Trophoblast cell (in vitro differentiated cells and primary cell): ENCODE measurements at regions not wholly inside any gene's neighbourhood (a gene's known extent, or its start where the extent isn't known, plus 50 kb on each side); places are given as distances from the start of the nearest gene placed in this dataset.

Experiments used
- DNase-seq, 2 donors: peaks; one replicate each; pipeline ENCODE4 v3.0.0-alpha.2; 2016
- H2AFZ ChIP-seq: 2 replicates; pipeline ENCODE4 v1.6.1; 2013; ENCODE audit warnings: low read length, moderate library complexity, mild to moderate bottlenecking; ENCODE audit not compliant: insufficient read depth, poor library complexity
- H2AK5ac ChIP-seq: 2 replicates; pipeline ENCODE4 v1.6.1; 2013; ENCODE audit warnings: mild to moderate bottlenecking, low read length
- H2BK120ac ChIP-seq: 2 replicates; pipeline ENCODE4 v1.6.1; 2013; ENCODE audit warnings: low read length, mild to moderate bottlenecking, moderate library complexity; ENCODE audit not compliant: insufficient read depth, poor library complexity
- H2BK12ac ChIP-seq: 2 replicates; pipeline ENCODE4 v1.6.1; 2013; ENCODE audit warnings: mild to moderate bottlenecking, low read length, moderate library complexity
- H2BK5ac ChIP-seq: 2 replicates; pipeline ENCODE4 v1.6.1; 2013; ENCODE audit warnings: low read length, low read depth, moderate library complexity, mild to moderate bottlenecking; ENCODE audit not compliant: poor library complexity
- H3K14ac ChIP-seq: 2 replicates; pipeline ENCODE4 v1.6.1; 2013; ENCODE audit warnings: mild to moderate bottlenecking, low read length
- H3K18ac ChIP-seq: 2 replicates; pipeline ENCODE4 v1.6.1; 2013; ENCODE audit warnings: mild to moderate bottlenecking, low read length
- H3K23ac ChIP-seq: 2 replicates; pipeline ENCODE4 v1.6.1; 2013; ENCODE audit warnings: low read length
- H3K27ac ChIP-seq: 2 replicates; pipeline ENCODE4 v1.5.1; 2013; ENCODE audit warnings: low read depth, mild to moderate bottlenecking, inconsistent platforms, low read length, moderate library complexity
- H3K27me3 ChIP-seq: 2 replicates; pipeline ENCODE4 v1.6.1; 2013; ENCODE audit warnings: inconsistent platforms, mild to moderate bottlenecking, low read length, moderate library complexity; ENCODE audit not compliant: insufficient read depth
- H3K36me3 ChIP-seq, 2 experiments: 1 replicate in 1 of 2; 2 replicates in 1 of 2; pipeline ENCODE4 v1.6.1; 2013; ENCODE audit warnings: low read length in 2 of 2, mild to moderate bottlenecking in 2 of 2, moderate library complexity in 1 of 2; ENCODE audit not compliant: insufficient read depth in 2 of 2, control insufficient read depth in 1 of 2
- H3K4ac ChIP-seq: 2 replicates; pipeline ENCODE4 v1.6.1; 2013; ENCODE audit warnings: low read depth, mild to moderate bottlenecking, low read length, moderate library complexity
- H3K4me1 ChIP-seq, 2 experiments: 1 replicate in 1 of 2; 2 replicates in 1 of 2; pipeline ENCODE4 v1.6.1; 2013; ENCODE audit warnings: low read length in 2 of 2, mild to moderate bottlenecking in 2 of 2, moderate library complexity in 1 of 2; ENCODE audit not compliant: insufficient read depth in 2 of 2, control insufficient read depth in 1 of 2
- H3K4me2 ChIP-seq: 2 replicates; pipeline ENCODE4 v1.6.1; 2013; ENCODE audit warnings: inconsistent platforms, mild to moderate bottlenecking, low read length, moderate library complexity
- H3K4me3 ChIP-seq: 2 replicates; pipeline ENCODE4 v1.5.1; 2013; ENCODE audit warnings: mild to moderate bottlenecking, low read depth, low read length, inconsistent platforms
- H3K79me1 ChIP-seq: one replicate; pipeline ENCODE4 v1.6.1; 2013; ENCODE audit warnings: low read length
- H3K79me2 ChIP-seq: 2 replicates; pipeline ENCODE4 v1.6.1; 2013; ENCODE audit warnings: low read length, mild to moderate bottlenecking; ENCODE audit not compliant: control insufficient read depth, insufficient read depth, poor library complexity
- H3K9ac ChIP-seq: 2 replicates; pipeline ENCODE4 v1.6.1; 2013; ENCODE audit warnings: mild to moderate bottlenecking, low read length
- H3K9me3 ChIP-seq: 2 replicates; pipeline ENCODE4 v1.6.1; 2013; ENCODE audit warnings: low read depth, mild to moderate bottlenecking, control low read depth, inconsistent platforms, low read length; ENCODE audit not compliant: insufficient read depth
- H4K12ac ChIP-seq: 2 replicates; pipeline ENCODE4 v1.6.1; 2013; ENCODE audit warnings: low read depth, mild to moderate bottlenecking, low read length, moderate library complexity
- H4K8ac ChIP-seq: 2 replicates; pipeline ENCODE4 v1.6.1; 2013; ENCODE audit warnings: low read depth, mild to moderate bottlenecking, low read length, moderate library complexity
- H4K91ac ChIP-seq: one replicate; pipeline ENCODE4 v1.6.1; 2013; ENCODE audit warnings: low read depth, mild to moderate bottlenecking, low read length, moderate library complexity
- WGBS: extraction: QIAGEN DNeasy Blood & Tissue Kit; methylation state at CpG from one replicate; pipeline ENCODE4 v1.1.7; 2013; ENCODE audit warnings: missing lambda C conversion rate; ENCODE audit not compliant: insufficient read length, insufficient coverage; ENCODE audit errors: extremely low coverage; 5-methylcytosine and 5-hydroxymethylcytosine counted together

DNA sequence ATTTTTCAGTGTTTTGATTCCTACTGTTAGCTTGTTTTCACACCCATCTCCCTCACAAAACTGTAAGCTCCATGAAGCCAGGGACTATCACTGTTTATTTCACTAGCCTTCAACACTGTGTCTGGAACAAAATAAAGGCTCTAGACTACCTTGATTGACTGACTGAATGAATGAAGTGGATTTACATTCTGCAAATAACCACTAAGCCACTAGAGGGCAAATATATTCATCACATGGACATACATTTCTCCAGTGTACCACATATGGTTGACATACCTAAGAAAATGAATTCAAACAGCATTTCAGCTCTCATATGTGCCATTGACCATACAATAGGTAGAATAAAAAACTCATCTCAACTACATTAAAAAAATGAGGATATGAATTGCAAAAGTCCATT lies 185.9 kb downstream of the RAB11FIP2 start:
- no peak overlapping the region for H3K27ac ChIP-seq
- H3K4me3 ChIP-seq: no peak overlapping the region
- H3K18ac ChIP-seq: no peak overlapping the region
- no peak overlapping the region for H3K4me2 ChIP-seq
- no peak overlapping the region for H2AK5ac ChIP-seq
- H3K23ac ChIP-seq: no peak overlapping the region
- H2BK12ac ChIP-seq: no peak overlapping the region
- no peaks in the 10 kb centered on the region for H3K79me2 ChIP-seq
- no peaks in the 10 kb centered on the region for H3K36me3 ChIP-seq
- H3K4me1 ChIP-seq: no peaks in the 10 kb centered on the region
- no peak overlapping the region for H3K14ac ChIP-seq
- no peaks in the 10 kb centered on the region for H3K27me3 ChIP-seq
- H4K8ac ChIP-seq: no peak overlapping the region
- no peak overlapping the region for H4K91ac ChIP-seq
- no peaks in the 10 kb centered on the region for H3K79me1 ChIP-seq
- no peak overlapping the region for H4K12ac ChIP-seq
- H2BK120ac ChIP-seq: no peak overlapping the region
- H3K9me3 ChIP-seq: no peaks in the 10 kb centered on the region
- H2AFZ ChIP-seq: no peak overlapping the region
- DNase-seq: peak in 1 of 2 donors; percentile 45
- no peak overlapping the region for H3K9ac ChIP-seq
- no peak overlapping the region for H2BK5ac ChIP-seq
- H3K4ac ChIP-seq: no peak overlapping the region

DNA sequence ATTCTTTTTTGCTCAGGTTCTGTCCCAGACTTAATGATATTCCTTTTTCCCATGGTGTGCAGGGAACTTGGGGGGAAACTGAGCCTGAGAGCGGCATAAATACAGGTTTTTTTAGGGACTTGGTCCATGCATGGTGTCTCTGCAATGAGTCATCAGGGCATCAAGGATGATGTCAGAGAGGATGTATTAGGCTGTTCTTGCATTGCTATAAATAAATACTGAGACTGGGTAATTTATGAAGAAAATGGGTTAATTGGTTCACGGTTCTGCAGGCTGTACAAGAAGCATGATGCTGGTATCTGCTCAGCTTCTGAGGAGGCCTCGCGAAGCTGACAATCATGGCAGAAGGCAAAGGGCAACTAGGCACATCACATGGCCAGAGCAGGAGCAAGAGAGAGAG lies 185.4 kb downstream of the RAB11FIP2 start:
- no peak overlapping the region for H3K18ac ChIP-seq
- H2AFZ ChIP-seq: no peak overlapping the region
- H3K23ac ChIP-seq: no peak overlapping the region
- no peaks in the 10 kb centered on the region for H3K79me2 ChIP-seq
- H3K36me3 ChIP-seq: no peaks in the 10 kb centered on the region
- no peaks in the 10 kb centered on the region for H3K9me3 ChIP-seq
- H3K4me1 ChIP-seq: no peaks in the 10 kb centered on the region
- no peak overlapping the region for H3K14ac ChIP-seq
- no peak overlapping the region for H2AK5ac ChIP-seq
- no peak overlapping the region for H4K91ac ChIP-seq
- no peak overlapping the region for H2BK120ac ChIP-seq
- no peaks in the 10 kb centered on the region for H3K27me3 ChIP-seq
- no peak overlapping the region for H3K27ac ChIP-seq
- no peak overlapping the region for H2BK12ac ChIP-seq
- DNase-seq: no peak
- no CpG with 5 or more reads among the region's 4 CpGs for WGBS
- H3K4me2 ChIP-seq: no peak overlapping the region
- no peak overlapping the region for H4K8ac ChIP-seq
- no peaks in the 10 kb centered on the region for H3K79me1 ChIP-seq
- H3K4me3 ChIP-seq: no peak overlapping the region
- H3K9ac ChIP-seq: no peak overlapping the region
- no peak overlapping the region for H4K12ac ChIP-seq
- no peak overlapping the region for H3K4ac ChIP-seq
- no peak overlapping the region for H2BK5ac ChIP-seq

DNA sequence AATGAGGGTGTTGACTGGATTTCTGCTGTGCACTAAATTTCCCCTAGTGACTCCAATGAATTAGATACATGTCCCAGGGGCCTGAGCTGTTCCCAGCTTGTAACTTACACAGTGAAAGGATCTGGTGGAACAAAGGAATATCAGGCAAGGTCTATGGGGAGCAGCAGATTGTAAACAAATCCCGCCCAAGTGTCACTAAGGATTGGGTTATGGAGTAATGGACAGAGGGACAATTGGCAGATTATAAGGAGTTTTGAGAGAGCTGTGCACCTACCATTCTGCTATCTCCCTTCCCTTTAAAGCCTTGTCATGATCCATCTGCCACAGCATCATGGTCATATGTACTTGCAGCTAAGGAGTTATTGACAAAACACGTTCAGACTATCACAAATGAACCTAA lies 183.0 kb downstream of the RAB11FIP2 start:
- no CpG with 5 or more reads among the region's 2 CpGs for WGBS
- Histone ChIP-seq H3K4me3 (no peak overlapping the region), H3K27ac (no peak overlapping the region), H3K79me1 (no peaks in the 10 kb centered on the region), H2BK12ac (no peak overlapping the region), H2AFZ (no peak overlapping the region), H3K4ac (no peak overlapping the region), H3K14ac (no peak overlapping the region), H3K36me3 (no peaks in the 10 kb centered on the region), H3K4me1 (no peaks in the 10 kb centered on the region), H4K91ac (no peak overlapping the region), H3K27me3 (no peaks in the 10 kb centered on the region), H2BK120ac (no peak overlapping the region), H3K9ac (no peak overlapping the region), H3K23ac (no peak overlapping the region), H2BK5ac (no peak overlapping the region), H3K18ac (no peak overlapping the region), H3K9me3 (no peaks in the 10 kb centered on the region), H3K4me2 (no peak overlapping the region), H4K12ac (no peak overlapping the region), H4K8ac (no peak overlapping the region), H3K79me2 (no peaks in the 10 kb centered on the region), H2AK5ac (no peak overlapping the region)
- DNase-seq: no peak

DNA sequence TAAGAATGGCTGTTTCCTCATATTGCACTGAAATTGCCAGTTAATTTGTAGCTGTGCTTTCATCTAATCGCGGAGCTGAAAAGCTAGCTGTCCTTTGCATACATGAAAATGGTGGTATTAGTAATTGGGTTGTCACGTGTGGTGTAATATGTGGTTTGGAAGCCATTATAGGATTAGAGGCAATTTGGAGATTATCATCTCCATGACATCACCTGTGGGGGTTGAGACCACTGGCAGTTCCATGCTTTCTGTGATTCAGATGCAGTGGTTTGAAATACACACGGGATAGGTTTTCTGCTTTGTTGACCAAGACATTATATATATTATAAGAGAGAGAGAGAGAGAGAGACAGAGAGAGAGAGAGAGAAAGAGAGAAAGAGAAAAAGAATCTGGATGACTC lies 180.8 kb downstream of the RAB11FIP2 start:
- Histone ChIP-seq H4K8ac (no peak overlapping the region), H3K4me1 (no peaks in the 10 kb centered on the region), H2BK12ac (no peak overlapping the region), H2BK5ac (no peak overlapping the region), H3K14ac (no peak overlapping the region), H3K27me3 (no peaks in the 10 kb centered on the region), H3K79me1 (no peaks in the 10 kb centered on the region), H3K79me2 (no peaks in the 10 kb centered on the region), H4K12ac (no peak overlapping the region), H3K36me3 (no peaks in the 10 kb centered on the region), H2AK5ac (no peak overlapping the region), H3K23ac (no peak overlapping the region), H2AFZ (no peak overlapping the region), H3K4me3 (no peak overlapping the region), H3K4ac (no peak overlapping the region), H3K27ac (no peak overlapping the region), H3K18ac (no peak overlapping the region), H4K91ac (no peak overlapping the region), H3K9me3 (no peaks in the 10 kb centered on the region), H2BK120ac (no peak overlapping the region), H3K9ac (no peak overlapping the region), H3K4me2 (no peak overlapping the region)
- DNase-seq: no peak
- no CpG with 5 or more reads among the region's 4 CpGs for WGBS

DNA sequence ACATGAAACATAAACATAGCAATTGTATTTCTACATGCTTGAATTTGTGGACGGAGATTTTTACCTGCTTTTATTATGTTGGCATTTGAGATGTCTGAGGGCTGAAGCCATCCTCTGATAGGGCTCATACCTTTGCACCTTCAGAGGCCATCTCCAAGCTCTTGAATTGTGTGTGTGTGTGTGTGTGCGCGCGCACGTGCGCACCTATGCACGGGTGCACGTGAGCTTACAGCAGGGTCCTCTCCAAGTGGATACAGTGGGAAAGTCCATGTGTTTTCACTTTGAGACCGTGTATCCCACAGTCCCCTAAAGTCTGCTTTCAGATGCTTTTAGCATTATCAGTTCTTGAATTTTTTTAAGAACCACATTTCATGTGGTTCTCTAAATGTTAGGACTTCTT lies 178.6 kb downstream of the RAB11FIP2 start:
- Histone ChIP-seq H3K79me2 (no peaks in the 10 kb centered on the region), H2BK120ac (no peak overlapping the region), H3K14ac (no peak overlapping the region), H3K27me3 (no peaks in the 10 kb centered on the region), H4K91ac (no peak overlapping the region), H3K9me3 (no peaks in the 10 kb centered on the region), H4K12ac (no peak overlapping the region), H3K79me1 (no peaks in the 10 kb centered on the region), H3K4ac (no peak overlapping the region), H3K36me3 (no peaks in the 10 kb centered on the region), H3K4me2 (no peak overlapping the region), H4K8ac (no peak overlapping the region), H3K4me3 (no peak overlapping the region), H2AK5ac (no peak overlapping the region), H2BK5ac (no peak overlapping the region), H3K4me1 (no peaks in the 10 kb centered on the region), H2AFZ (no peak overlapping the region), H3K27ac (no peak overlapping the region), H3K23ac (no peak overlapping the region), H2BK12ac (no peak overlapping the region), H3K18ac (no peak overlapping the region), H3K9ac (no peak overlapping the region)
- no CpG with 5 or more reads among the region's 9 CpGs for WGBS
- DNase-seq: no peak
